GM11168 (cell line): ENCODE measurements at regions not wholly inside any gene's neighbourhood (a gene's known extent, or its start where the extent isn't known, plus 50 kb on each side); places are given as distances from the start of the nearest gene placed in this dataset.

Source experiments
- in situ Hi-C: fragments of 300-500 bp; cut with MboI; formaldehyde crosslinking; loops from one replicate; pipeline ENCODE4 v1.12.0; 2022; ENCODE audit warnings: low sequenced_read_pairs; ENCODE audit not compliant: unreplicated experiment

DNA sequence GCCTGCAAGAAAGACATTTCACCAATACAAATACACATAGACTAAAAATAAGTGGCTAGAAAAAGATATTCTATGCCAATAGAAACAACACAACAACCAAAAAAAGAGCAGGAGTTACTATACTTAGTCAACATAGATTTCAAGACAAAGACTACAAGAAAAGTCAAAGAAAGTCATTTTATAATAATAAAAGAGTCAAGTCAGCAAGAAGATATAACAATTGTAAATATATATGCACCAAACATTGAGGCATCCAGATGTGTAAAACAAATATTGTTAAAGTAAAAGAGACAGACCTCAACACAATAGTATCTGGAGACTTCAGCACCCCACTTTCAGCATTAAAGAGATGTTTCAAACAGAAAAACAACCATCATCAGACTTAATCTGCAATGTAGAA, 104.6 kb downstream of the AMY1C start:
- in situ Hi-C loops: no loop called here

DNA sequence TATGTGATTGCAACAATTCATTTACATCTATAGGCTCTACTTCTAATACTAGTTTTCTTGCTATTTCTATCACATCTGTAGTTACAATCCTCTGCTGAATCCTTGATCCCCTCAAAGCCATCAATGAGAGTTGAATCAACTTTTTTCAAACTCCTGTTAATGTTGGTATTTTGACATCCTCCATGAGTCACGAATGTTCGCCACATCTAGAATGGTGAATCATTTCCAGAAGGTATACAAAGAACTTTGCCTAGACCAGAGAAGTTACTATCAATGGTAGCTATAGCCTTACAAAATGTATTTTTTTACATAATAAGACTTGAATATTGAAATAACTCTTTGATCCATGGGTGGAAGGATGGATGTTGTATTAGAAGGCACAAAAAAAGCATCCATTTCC, 110.0 kb downstream of the AMY1C start:
- in situ Hi-C loops: no loop called here

DNA sequence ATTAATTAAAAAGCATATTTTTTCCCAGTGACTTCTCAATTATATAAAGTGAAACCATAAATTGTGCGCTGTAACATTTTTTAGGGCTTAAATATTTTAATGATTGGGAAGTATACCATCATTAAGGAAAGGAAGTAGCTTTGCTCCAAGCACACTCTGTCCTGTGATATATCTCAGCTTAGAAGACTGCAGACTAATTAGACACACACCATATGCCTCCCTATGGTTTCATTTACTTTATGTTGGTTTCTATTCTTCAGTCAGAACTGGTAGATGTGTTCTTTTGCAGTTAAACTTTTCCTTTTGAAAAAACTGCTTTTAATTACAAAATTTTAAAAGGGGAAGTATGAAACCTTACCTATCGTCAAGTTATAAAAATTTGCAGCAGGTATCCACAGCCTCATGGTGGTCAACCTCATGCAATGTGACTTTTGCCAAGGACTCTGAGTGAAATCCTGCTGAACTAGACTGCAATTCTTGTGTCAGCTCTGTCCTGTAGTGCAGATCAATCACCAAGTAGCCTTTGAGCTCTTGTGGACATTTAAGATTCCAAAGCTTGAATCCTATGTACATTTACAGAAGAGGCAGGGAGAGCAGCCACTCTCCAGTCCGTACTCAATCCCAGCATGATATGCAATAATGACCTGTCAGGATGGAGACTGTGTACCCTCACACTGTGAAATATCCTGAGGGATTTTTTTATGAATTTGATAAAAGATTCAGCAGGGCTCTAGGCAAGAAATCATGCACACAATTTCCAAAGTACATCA, 149.1 kb downstream of the AMY1C start:
- in situ Hi-C loops: no loop called here

DNA sequence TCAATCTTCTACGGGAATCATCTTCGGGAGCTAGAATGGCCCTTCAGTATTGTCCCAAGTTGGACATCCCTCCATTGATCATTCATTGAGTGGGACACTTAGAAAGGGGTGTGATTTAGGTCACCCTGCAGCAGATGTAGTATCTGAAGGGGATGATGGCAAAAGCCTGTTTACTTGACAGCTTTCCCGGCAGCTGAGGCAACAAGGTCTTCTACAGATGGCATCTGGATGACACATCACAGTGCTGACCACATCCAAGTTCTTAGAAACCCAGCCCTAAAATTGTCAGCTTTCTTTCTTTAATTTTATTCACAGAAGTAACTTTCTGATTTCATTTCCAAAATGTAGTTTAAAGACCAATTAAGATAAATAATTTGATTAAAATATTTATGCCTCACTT, 150.3 kb downstream of the AMY1C start:
- in situ Hi-C loops: no loop called here

DNA sequence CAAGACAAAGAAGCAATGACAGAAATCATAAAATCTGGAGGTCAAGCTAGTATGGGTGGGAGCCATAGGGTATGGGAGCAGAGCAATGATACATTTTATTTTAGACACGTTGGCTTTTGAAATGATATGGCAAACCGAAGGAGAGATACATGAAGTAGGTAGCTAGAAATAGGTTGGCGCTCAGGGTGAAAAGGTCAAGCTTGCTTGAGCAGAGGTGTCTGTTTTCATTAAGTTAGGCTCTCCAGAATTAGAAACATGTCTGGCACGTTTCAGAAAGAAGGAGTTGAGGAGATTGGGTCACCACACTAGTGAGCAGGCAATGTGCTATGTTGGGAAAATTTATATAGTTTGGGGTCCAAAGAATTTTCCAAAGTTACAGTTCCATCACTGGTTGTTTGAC, 151.4 kb downstream of the AMY1C start:
- in situ Hi-C loops: no loop called here

DNA sequence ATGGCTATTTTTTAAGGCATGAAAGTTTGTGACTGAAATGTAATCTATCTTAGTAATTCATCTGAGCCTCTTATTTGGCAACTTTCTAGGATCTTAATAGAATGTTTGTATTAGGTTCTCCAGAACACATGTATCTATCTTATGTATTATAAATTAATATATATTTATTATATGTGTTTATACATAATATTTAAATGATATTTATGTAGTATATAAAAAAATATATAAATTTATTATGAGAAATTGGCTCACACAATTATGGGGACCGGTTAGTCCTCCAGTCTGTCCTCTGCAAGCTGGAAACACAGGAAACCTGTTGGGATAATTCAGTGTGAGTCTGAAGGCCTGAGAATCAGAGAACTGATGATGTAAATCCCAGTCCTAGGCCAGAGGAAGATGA, 155.7 kb downstream of the AMY1C start:
- in situ Hi-C loops: no loop called here

DNA sequence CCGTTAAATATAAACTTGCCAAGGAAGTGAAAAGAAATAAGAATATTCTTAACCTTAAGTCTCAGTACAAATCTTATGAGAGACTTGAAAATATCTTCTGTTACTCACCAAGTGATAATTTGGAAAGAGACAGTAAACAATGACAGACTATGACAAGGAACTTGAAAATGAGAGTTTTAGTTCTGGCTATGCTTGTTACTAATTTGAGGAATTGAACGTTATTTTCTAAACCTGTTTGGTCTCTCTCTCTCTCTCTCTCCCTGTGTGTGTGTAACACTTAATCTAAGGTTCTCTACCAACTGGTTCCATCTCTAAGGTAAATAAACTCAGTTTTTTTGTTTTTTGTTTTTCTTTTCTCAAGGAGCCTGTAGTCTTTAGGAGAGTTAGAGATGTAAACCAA, 161.8 kb downstream of the AMY1C start:
- in situ Hi-C loops: no loop called here

DNA sequence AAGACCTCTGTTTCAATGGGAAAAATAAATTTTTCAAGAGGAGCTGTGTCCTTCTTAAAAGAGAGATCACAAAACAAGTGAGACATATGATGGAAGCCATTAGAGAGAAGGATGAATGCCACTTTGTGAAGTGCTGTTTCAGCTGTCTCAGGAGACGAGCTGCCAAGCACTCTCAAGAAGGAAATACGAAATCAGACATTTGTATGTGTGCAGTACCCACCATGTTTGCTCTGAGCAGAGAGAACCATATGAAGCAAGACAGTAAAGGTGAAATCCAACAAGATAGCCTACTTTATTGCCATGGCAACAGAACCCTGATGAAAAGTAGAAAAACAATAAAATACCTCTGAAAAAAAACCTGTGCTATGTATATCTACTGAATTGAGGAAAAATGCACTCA, 168.1 kb downstream of the AMY1C start:
- in situ Hi-C loops: no loop called here

DNA sequence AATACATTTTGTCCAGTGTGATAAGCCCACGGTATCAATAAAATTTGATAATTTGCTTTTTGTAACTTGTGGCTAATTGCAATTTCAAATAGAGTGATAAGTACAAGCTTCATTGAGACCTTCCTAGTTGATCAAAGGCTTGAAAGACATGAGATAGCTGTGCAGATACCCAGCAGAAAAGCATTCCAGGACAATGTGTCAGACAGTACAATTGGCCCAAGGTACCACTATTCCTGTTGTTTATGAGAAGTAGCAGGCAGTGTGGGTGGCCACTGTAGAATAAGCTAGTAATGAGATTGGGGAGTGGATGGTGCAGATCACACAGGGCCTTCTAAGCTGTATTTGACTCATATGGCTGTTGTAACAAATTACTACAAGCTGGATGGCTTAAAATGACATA, 182.2 kb downstream of the AMY1C start:
- in situ Hi-C loops: no loop called here

DNA sequence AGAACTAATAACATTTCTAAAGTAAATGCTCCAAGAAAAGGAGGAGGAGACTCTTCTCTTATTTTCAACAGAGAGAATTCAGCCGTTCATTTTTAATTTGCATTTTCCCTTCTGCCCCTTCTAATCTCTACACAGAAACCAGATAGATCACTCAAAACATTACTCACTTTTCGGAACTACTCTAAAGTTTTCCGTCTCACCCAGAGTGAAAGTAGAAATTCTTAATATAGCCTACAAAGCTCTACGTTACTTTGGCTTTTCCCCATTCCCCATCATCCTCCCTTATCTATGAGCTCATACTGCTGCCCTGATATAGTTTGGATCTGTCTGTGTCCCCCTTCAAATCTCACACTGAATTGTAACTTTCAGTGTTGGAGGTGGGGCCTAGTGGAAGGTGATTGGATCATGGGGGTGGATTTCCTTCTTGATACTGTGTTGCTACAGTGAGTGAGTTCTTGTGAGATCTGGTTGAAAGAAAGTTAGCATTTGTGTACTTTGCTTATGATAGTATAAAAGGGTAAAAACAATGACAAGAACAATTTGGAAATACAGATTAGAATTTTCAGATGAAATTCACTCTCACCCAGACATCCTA, 188.2 kb downstream of the AMY1C start:
- in situ Hi-C loops: no loop called here

DNA sequence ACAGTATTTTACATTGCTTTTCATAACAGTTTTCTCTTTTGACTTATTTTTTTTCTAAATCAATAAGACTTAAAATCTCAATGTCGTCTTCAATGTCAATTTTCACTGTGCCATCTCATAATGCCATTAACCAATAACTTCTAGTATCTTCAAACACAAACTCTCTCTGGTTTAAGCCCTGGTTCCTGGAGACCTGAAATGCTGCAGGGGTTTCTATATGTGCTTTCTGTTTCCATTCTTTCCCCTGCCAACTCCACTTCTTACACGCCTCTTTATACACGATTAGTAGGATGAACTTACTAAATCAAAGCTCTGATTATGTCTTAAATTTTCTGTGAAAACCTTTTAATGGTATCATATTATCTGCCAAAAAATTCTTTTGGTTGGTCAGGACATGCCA, 191.4 kb downstream of the AMY1C start:
- in situ Hi-C loops: no loop called here

DNA sequence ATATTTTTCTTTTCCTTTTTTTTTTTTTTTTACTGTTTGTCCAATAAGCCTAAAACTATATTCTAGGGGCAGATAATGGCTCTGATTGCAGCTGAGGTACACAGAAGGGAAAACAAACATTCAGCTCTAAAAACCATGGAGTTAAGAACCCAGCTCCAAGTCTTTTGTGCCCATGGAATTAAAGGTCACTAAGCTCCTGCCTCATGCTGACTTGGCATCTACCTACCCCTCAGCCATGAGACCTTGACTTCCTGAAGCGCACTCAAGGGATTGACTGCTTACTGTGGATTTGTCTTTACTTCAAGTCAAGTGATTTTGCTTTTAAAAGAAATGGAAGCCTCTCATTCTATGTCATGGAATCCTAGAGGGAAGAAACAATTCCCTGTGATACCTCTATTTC, 192.3 kb downstream of the AMY1C start:
- in situ Hi-C loops: no loop called here

DNA sequence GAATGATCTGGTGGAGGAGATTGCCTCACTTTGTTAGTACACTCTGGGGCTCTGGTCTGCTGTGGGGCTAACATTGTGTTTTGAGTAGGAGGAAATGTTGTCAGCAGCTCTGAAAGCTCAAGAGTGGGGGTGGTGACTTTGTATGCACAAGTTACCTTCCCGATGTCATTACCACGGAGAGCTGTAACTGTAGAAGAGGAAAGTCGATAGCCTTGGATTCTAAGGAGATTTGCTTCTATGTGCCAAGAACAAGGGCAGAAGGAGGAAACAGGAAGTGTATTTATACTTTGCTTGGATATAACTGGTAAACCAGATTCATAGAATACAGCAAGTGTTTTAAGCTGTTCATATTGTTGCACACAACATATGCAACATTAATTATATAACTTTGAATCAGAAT, 196.1 kb downstream of the AMY1C start:
- in situ Hi-C loops: no loop called here

DNA sequence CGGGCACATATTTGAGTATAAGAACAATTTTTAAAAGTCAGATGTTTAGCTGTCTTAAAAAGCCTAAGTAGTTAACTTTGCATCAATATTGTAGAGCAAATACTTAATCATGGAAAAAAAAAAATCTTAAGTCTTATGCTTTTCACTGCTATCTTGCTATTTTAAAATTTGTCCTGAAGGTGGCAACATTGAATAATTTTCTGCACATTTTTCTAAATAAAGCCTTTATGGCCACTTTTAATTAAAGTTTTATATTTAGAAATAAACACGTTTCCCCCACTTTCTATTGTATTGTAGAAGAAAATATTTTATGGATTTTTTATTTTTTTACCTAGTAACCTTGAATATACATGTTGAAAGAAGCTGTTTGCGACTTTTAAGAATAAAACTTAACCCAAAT, 198.8 kb downstream of the AMY1C start:
- in situ Hi-C loops: no loop called here

DNA sequence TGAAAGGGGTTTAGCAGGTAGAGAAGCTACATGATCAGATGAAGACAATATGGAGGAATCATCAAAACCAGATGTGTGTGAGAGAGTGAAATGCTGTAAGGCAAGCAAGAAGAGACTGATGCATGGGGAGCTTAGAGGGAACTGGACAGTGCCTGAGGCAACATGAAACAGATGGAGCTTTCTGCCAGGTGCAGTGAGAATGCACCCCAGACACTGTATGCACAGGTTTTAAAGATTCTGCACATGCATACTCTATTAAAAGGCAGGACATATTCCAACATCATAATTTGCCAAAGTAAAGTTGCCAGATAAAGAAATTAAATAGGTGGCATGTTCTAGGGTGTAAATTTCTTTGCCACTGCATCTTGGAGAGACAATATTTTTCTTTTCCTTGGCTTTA, 200.1 kb downstream of the AMY1C start:
- in situ Hi-C loops: no loop called here

DNA sequence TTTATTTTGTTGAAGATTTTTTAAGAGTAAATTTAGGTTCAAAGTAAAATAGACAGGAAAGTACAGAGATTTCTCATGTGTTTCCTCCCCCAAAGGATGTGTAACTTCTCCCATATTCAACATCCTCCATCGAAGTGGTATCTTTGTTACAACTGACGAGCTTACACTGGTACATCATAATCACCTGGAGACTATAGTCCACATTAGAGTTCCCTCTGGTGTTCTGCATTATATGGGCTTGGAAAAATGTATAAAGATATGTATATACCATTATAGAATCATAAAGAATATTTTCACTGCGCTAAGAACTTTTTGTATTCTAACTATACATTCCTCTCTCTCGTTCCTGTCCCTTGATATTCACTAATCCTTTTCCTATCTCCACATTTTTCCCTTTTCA, 203.7 kb downstream of the AMY1C start:
- in situ Hi-C loops: no loop called here

DNA sequence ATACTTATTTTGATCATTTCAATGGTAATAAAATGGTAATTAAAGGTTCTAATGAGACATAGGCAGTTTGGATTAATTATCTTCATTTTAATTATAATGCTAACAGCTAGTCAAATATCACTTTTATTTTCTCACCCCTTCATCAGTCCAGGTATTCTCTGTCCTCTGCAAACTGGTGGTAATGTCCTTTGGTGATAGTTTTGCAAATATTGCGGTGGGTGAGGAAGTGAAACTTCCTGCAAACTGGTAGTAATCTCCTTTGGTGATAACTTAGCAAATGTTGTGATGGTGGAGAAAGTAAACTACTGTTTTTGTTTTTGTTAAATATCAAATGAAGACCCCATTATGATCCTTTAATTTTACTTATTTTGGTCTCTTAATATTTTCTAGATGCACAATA, 209.0 kb downstream of the AMY1C start:
- in situ Hi-C loops: no loop called here

DNA sequence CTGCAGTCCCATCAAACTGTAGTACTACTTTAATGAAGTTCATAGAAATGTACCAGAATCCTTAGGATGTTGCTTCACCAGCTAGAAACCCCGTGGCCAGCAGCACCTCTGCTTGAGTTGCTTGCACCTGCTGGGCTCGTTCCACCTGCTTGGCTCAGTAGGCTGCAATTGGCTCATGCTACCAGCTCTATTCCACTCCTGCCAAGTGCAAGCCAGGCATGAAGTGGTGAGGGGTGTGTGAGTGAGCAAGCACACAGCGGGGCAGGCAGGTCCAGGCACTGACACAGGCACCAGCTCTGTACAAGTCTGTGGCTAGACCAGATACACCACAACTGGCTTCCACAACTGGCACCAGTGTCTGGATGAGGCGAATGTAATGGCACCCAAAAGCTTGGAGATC, 209.9 kb downstream of the AMY1C start:
- in situ Hi-C loops: no loop called here

DNA sequence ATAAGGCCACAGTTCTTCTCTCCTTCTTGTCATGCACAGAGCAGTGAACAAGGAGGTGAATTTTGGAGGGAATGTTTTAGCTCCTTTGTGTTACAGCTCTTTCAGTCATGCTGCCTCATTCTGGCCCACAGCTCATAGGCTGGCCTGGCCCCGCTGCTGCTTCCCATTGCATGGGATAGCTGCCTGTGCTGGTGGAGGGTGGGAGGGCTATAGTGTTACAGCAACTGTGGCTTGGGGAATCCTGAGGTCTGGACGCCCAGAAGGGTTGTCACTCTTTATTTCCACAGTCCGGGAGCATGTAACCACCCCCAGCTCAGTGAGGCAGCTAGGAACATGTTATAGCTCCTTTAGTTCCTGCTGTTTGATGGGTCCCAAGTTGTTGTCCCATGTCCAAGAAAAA, 210.3 kb downstream of the AMY1C start:
- in situ Hi-C loops: no loop called here

DNA sequence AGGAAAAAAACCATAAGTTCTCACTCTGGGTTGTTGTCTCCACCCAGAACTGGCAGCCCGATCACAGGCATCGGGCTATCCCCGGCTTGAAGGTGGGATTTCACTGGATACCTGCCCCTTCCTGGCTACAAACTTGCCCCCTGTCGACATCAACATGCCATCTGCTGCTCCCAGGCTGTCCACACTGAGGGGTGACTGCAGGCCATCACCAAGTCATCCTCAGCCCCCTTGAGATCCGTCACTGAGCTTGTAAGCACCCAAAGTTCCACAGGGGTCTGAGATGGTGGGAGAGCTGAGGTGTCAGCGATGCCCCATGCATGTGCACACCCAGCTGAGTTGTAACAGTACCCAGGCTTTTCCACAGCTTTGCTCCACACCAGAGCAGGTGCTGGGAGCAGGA, 211.0 kb downstream of the AMY1C start:
- in situ Hi-C loops: no loop called here

DNA sequence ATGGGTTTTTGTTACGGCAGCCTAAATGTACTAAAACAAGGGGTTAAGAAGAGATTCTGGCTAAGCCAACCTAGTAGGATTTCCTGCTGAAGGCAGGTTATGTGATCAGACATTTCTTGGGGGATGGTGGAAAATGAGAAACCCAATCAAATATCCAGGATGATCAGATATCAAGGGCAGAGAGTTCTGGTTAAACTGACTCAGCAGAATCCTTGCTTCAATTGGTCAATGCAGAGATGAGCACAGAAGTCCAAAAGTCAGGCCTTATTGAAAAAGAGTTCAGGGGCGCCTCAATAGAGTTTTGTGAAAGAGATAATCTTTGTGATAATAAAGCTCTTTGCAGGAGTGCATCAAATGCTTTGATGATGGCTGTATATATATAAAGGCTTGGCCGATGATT, 237.1 kb downstream of the AMY1C start:
- in situ Hi-C loops: no loop called here

DNA sequence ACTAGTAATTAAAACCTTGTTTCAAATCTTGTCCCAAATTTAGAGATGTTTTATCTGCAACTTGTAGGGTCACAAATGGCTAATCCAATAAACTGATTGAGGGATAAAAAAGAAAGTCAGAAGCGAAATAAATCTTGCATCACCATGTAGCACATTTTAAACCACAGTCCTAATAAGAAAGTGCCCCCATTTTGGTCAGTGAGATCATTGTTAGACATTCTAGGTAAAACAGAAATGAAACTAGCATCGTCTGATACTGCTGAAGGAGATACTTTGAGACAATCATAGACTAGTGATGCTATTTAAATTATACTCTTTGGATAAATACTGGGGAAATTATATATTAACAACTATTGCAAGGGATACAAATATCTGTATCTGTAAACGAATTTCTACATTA, 247.9 kb downstream of the AMY1C start:
- in situ Hi-C loops: no loop called here
